Activated B cell treated with CpG ODN at 0.5 μM for 24 hours (primary cell): ENCODE measurements at regions not wholly inside any gene's neighbourhood (a gene's known extent, or its start where the extent isn't known, plus 50 kb on each side); places are given as distances from the start of the nearest gene placed in this dataset.

Experiments used
- ATAC-seq: fragments of 200-7000 bp; cut with Tn5 transposase; one replicate; pipeline ENCODE4 v1.10.0; 2021; ENCODE audit warnings: low read depth, mild to moderate bottlenecking, moderate library complexity
- CTCF ChIA-PET: fragments of 350-600 bp; sonication (Branson Sonifier 250); formaldehyde crosslinking; loops from one replicate; lab custom pipeline; 2021; ENCODE audit warnings: antibody characterized with exemption; lab: Charles Lee
- POLR2A ChIA-PET: fragments of 350-600 bp; sonication (Branson Sonifier 250); formaldehyde crosslinking; loops from one replicate; lab custom pipeline; 2021; ENCODE audit warnings: antibody characterized with exemption; lab: Charles Lee
- DNase-seq: peaks from one replicate; pipeline ENCODE4 v3.0.0; 2022
- H3K27ac Mint-ChIP-seq: one replicate; pipeline ENCODE4 v1.8.0; 2020; ENCODE audit warnings: mixed read lengths
- H3K27me3 Mint-ChIP-seq: one replicate; pipeline ENCODE4 v1.8.0; 2021; ENCODE audit warnings: mixed read lengths
- H3K36me3 Mint-ChIP-seq: one replicate; pipeline ENCODE4 v1.8.0; 2021; ENCODE audit warnings: low read depth, mixed read lengths
- H3K4me1 Mint-ChIP-seq: one replicate; pipeline ENCODE4 v1.8.0; 2021; ENCODE audit warnings: mixed read lengths
- H3K4me3 Mint-ChIP-seq: one replicate; pipeline ENCODE4 v1.8.0; 2020; ENCODE audit warnings: mild to moderate bottlenecking, mixed read lengths
- H3K9me3 Mint-ChIP-seq: one replicate; pipeline ENCODE4 v1.8.0; 2020; ENCODE audit warnings: mixed read lengths
- intact Hi-C: fragments of 100-400 bp; cut with micrococcal nuclease; formaldehyde crosslinking; loops from one replicate; pipeline ENCODE4 v1.15.1; 2024
- TF ChIP-seq, protein P1 (sequence below): fragments of 200-600 bp; IDR thresholded peaks from one replicate; pipeline ENCODE4 v1.8.0; 2022; ENCODE audit warnings: antibody characterized with exemption, mild to moderate bottlenecking

DNA sequence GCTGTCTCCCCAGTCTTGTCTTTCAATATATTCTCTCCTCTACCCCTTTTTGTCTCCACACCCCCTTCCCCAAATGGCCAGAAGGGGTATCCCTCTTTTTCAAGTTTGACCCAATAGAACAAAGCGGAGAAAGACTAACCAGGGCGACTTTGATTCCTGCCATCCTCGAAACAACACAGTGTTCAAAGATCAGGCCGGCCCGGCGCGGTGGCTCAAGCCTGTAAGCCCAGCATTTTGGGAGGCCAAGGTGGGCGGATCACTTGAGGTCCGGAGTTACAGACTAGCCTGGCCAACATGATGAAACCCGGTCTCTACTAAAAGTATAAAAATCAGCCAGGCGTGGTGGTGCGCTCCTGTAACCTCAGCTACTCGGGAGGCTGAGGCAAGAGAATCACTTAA, 77.0 kb upstream of the IFNAR2 start:
- Mint-ChIP-seq H3K4me1 (no peaks in the 10 kb centered on the region), H3K27ac (no peak overlapping the region), H3K27me3 (peaks cover 39% of the 10 kb centered on the region), H3K9me3 (no peaks in the 10 kb centered on the region), H3K36me3 (no peaks in the 10 kb centered on the region), H3K4me3 (no peak overlapping the region)
- ChIA-PET CTCF (no interaction called here), POLR2A (interaction anchor here (0.7 kb wide), 1 partner anchor 83 kb away, joined by 5 read pairs; no protein-coding TSS in a partner anchor)
- TF ChIP-seq, protein P1, sequence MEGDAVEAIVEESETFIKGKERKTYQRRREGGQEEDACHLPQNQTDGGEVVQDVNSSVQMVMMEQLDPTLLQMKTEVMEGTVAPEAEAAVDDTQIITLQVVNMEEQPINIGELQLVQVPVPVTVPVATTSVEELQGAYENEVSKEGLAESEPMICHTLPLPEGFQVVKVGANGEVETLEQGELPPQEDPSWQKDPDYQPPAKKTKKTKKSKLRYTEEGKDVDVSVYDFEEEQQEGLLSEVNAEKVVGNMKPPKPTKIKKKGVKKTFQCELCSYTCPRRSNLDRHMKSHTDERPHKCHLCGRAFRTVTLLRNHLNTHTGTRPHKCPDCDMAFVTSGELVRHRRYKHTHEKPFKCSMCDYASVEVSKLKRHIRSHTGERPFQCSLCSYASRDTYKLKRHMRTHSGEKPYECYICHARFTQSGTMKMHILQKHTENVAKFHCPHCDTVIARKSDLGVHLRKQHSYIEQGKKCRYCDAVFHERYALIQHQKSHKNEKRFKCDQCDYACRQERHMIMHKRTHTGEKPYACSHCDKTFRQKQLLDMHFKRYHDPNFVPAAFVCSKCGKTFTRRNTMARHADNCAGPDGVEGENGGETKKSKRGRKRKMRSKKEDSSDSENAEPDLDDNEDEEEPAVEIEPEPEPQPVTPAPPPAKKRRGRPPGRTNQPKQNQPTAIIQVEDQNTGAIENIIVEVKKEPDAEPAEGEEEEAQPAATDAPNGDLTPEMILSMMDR: no peak
- intact Hi-C loops: no loop called here
- ATAC-seq (no peak), DNase-seq (no peak)

DNA sequence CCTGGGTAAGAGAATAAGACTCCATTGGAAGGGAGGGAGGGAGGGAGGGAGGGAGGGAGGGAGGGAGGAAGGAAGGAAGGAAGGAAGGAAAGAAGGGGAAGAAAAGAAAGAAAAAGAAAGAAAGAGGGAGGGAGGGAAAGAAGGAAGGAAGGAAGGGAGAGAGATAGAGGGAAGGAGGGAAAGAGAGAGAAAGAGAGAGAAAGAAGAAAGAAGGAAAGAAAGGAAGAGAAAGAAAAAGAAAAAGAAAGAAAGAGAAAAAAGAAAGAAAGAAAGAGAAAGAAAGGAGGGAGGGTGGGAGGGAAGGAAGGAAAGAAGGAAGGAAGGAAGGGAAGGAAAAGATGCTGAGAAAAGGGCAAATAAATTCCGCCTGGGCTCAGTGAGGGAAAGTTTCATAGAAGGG, 74.7 kb upstream of the IFNAR2 start:
- POLR2A ChIA-PET: no interaction called here
- peaks cover 5% of the 10 kb centered on the region for H3K9me3 Mint-ChIP-seq
- H3K27me3 Mint-ChIP-seq: peaks cover 47% of the 10 kb centered on the region
- no peak for ATAC-seq
- no peak for DNase-seq
- H3K36me3 Mint-ChIP-seq: no peaks in the 10 kb centered on the region
- intact Hi-C loops: no loop called here
- TF ChIP-seq, protein P1: no peak
- H3K27ac Mint-ChIP-seq: no peak overlapping the region
- no peak overlapping the region for H3K4me3 Mint-ChIP-seq
- no peaks in the 10 kb centered on the region for H3K4me1 Mint-ChIP-seq
- CTCF ChIA-PET: no interaction called here

GRCh38 chr21:33155422-33155821, 74.3 kb upstream of the IFNAR2 start:
- Mint-ChIP-seq H3K27me3 (peaks cover 48% of the 10 kb centered on the region), H3K4me3 (no peak overlapping the region), H3K9me3 (peaks cover 5% of the 10 kb centered on the region), H3K36me3 (no peaks in the 10 kb centered on the region), H3K4me1 (no peaks in the 10 kb centered on the region), H3K27ac (no peak overlapping the region)
- ChIA-PET CTCF (no interaction called here), POLR2A (no interaction called here)
- intact Hi-C loops: no loop called here
- ATAC-seq: no peak
- no peak for DNase-seq
- TF ChIP-seq, protein P1: no peak

- Mint-ChIP-seq H3K4me3 (no peak overlapping the region), H3K36me3 (no peaks in the 10 kb centered on the region), H3K27me3 (peaks cover 41% of the 10 kb centered on the region), H3K27ac (no peak overlapping the region), H3K4me1 (no peaks in the 10 kb centered on the region), H3K9me3 (peaks cover 5% of the 10 kb centered on the region)
- CTCF ChIA-PET: no interaction called here
- ATAC-seq (no peak), DNase-seq (no peak)
- intact Hi-C loops: no loop called here
- POLR2A ChIA-PET: no interaction called here
- TF ChIP-seq, protein P1: no peak
Observed at GRCh38 chr21:33157303-33157702, 72.4 kb upstream of the IFNAR2 start.

- Mint-ChIP-seq H3K4me1 (no peaks in the 10 kb centered on the region), H3K27ac (no peak overlapping the region), H3K9me3 (peaks cover 5% of the 10 kb centered on the region), H3K36me3 (no peaks in the 10 kb centered on the region), H3K4me3 (no peak overlapping the region), H3K27me3 (peaks cover 32% of the 10 kb centered on the region)
- CTCF ChIA-PET: no interaction called here
- no peak for ATAC-seq
- TF ChIP-seq, protein P1: no peak
- no peak for DNase-seq
- intact Hi-C loops: no loop called here
- POLR2A ChIA-PET: no interaction called here
Observed at GRCh38 chr21:33158654-33159053, 71.1 kb upstream of the IFNAR2 start.
